ENCODE measurements at regions not wholly inside any gene's neighbourhood (a gene's known extent, or its start where the extent isn't known, plus 50 kb on each side); places are given as distances from the start of the nearest gene placed in this dataset.

- TF ChIP-seq CTCF (IDR thresholded peaks at IDR 0.05), result no peak
- no peak for TF ChIP-seq EP300 (IDR thresholded peaks at IDR 0.05)
- TF ChIP-seq POLR2AphosphoS5 (IDR thresholded peaks at IDR 0.05), result no peak
- TF ChIP-seq POLR2A (IDR thresholded peaks at IDR 0.05), result no peak
Observed at GRCh38 chr4:52192721-52193135, 141.6 kb downstream of the SPATA18 start.

All from suprapubic skin (tissue), 4 donors.